Psoas muscle (tissue), 7 donors: ENCODE measurements at regions not wholly inside any gene's neighbourhood (a gene's known extent, or its start where the extent isn't known, plus 50 kb on each side); places are given as distances from the start of the nearest gene placed in this dataset.

Source experiments
- ATAC-seq, 4 donors: fragments of 200-7000 bp; cut with Tn5 transposase; one replicate each; pipeline ENCODE4 v1.9.1; 2020; ENCODE audit warnings: moderate library complexity in 3 of 4, mild to moderate bottlenecking in 2 of 4
- DNase-seq, 2 donors: peaks; one replicate each; pipeline ENCODE4 v3.0.0-alpha.2; 2020
- H3K27ac ChIP-seq: fragments of 200-600 bp; one replicate; pipeline ENCODE4 v1.8.0; 2022
- H3K27me3 ChIP-seq, 3 donors: fragments of 200-600 bp in 1 of 3; one replicate each; pipeline versions ENCODE4 v1.6.1 to v1.8.0; 2013 to 2022; ENCODE audit warnings: low read length in 2 of 3, mild to moderate bottlenecking in 2 of 3, moderate library complexity in 1 of 3; ENCODE audit not compliant: insufficient read depth in 3 of 3
- H3K36me3 ChIP-seq, 2 donors: fragments of 200-600 bp in 1 of 2; one replicate each; pipeline versions ENCODE4 v1.6.1 to v1.8.0; 2013 to 2022; ENCODE audit warnings: low read depth in 1 of 2, mild to moderate bottlenecking in 1 of 2, moderate library complexity in 1 of 2; ENCODE audit not compliant: insufficient read depth in 1 of 2
- H3K4me1 ChIP-seq: fragments of 200-600 bp; one replicate; pipeline ENCODE4 v1.8.0; 2022
- H3K4me3 ChIP-seq: fragments of 200-600 bp; one replicate; pipeline ENCODE4 v1.8.0; 2022; ENCODE audit warnings: mild to moderate bottlenecking
- H3K9me3 ChIP-seq: fragments of 200-600 bp; one replicate; pipeline ENCODE4 v1.8.0; 2022
- CTCF ChIP-seq: fragments of 200-600 bp; IDR thresholded peaks from one replicate; pipeline ENCODE4 v1.8.0; 2022; ENCODE audit warnings: antibody characterized with exemption
- WGBS, 3 donors: extraction: QIAGEN DNeasy Blood & Tissue Kit; methylation state at CpG; one replicate each; pipeline versions ENCODE4 v1.1.6 to v1.1.7; 2013; 5-methylcytosine and 5-hydroxymethylcytosine counted together
- intact Hi-C, 2 donors: fragments of 100-400 bp; cut with DNase I; formaldehyde crosslinking; loops; one replicate each; pipeline versions ENCODE4 v1.11.0 to v1.14.2; 2022
- donor health status: healthy with polysubstance abuse.
- donor health status: DM: no; HTN: no; CAD: no; lungs with moderate emphysema.
- donor health status: Bipolar disorder and iron deficiency.
- donor health status: healthy.
- donor health status: DM: yes; HTN: yes; CAD: no.
- donor health status: DM: no; HTN: no; CAD: no.
- donor health status: DM: yes; HTN: yes; CAD: no.

- TF ChIP-seq CTCF: no peak
- ATAC-seq (no peak), DNase-seq (no peak)
- WGBS, 3 donors: 83 to 87% (median 86%) methylated on average over 14 of the region's 14 CpGs
- Histone ChIP-seq H3K36me3 (no peaks in the 10 kb centered on the region), H3K4me3 (no peak overlapping the region), H3K4me1 (no peaks in the 10 kb centered on the region), H3K27me3 (peaks cover 0 to 17% (median 0%) of the 10 kb centered on the region in 3 donors), H3K9me3 (no peaks in the 10 kb centered on the region), H3K27ac (no peak overlapping the region)
- intact Hi-C loops: no loop called here
Observed at GRCh38 chr9:135335691-135336181, 143.8 kb upstream of the PPP1R26 start.

- H3K4me3 ChIP-seq: no peak overlapping the region
- no peaks in the 10 kb centered on the region for H3K4me1 ChIP-seq
- intact Hi-C loops: no loop called here
- H3K9me3 ChIP-seq: no peaks in the 10 kb centered on the region
- DNase-seq (no peak), ATAC-seq (no peak)
- H3K27ac ChIP-seq: no peak overlapping the region
- H3K27me3 ChIP-seq: peaks cover 0 to 26% (median 0%) of the 10 kb centered on the region in 3 donors
- 82 to 85% (median 84%) methylated on average over 23 of the region's 23 CpGs for WGBS, 3 donors
- H3K36me3 ChIP-seq: no peaks in the 10 kb centered on the region
- TF ChIP-seq CTCF: no peak
Observed at GRCh38 chr9:135336722-135337527, 142.7 kb upstream of the PPP1R26 start.

GRCh38 chr9:135338546-135338945, 141.0 kb upstream of the PPP1R26 start:
- 51 to 68% (median 67%) methylated on average over 14 of the region's 14 CpGs for WGBS, 3 donors
- no peak for ATAC-seq

GRCh38 chr9:135339378-135339973, 140.1 kb upstream of the PPP1R26 start:
- WGBS, 3 donors: 73% methylated on average over 17 of the region's 17 CpGs
- H3K27me3 ChIP-seq: peaks cover 0 to 31% (median 0%) of the 10 kb centered on the region in 3 donors
- no peaks in the 10 kb centered on the region for H3K36me3 ChIP-seq
- no peak for ATAC-seq
- no peak overlapping the region for H3K4me3 ChIP-seq
- H3K9me3 ChIP-seq: no peaks in the 10 kb centered on the region
- intact Hi-C loops: no loop called here
- H3K27ac ChIP-seq: no peak overlapping the region
- TF ChIP-seq CTCF: no peak
- H3K4me1 ChIP-seq: no peaks in the 10 kb centered on the region
- no peak for DNase-seq

More at GRCh38 chr9:135338546-135338945, 141.0 kb upstream of the PPP1R26 start:
- peaks cover 0 to 31% (median 0%) of the 10 kb centered on the region in 3 donors for H3K27me3 ChIP-seq
- TF ChIP-seq CTCF: no peak
- H3K4me3 ChIP-seq: no peak overlapping the region
- no peak overlapping the region for H3K27ac ChIP-seq
- DNase-seq: no peak
- H3K9me3 ChIP-seq: no peaks in the 10 kb centered on the region
- intact Hi-C loops: no loop called here
- H3K4me1 ChIP-seq: no peaks in the 10 kb centered on the region
- no peaks in the 10 kb centered on the region for H3K36me3 ChIP-seq
